ENCODE measurements at regions not wholly inside any gene's neighbourhood (a gene's known extent, or its start where the extent isn't known, plus 50 kb on each side); places are given as distances from the start of the nearest gene placed in this dataset.

DNA sequence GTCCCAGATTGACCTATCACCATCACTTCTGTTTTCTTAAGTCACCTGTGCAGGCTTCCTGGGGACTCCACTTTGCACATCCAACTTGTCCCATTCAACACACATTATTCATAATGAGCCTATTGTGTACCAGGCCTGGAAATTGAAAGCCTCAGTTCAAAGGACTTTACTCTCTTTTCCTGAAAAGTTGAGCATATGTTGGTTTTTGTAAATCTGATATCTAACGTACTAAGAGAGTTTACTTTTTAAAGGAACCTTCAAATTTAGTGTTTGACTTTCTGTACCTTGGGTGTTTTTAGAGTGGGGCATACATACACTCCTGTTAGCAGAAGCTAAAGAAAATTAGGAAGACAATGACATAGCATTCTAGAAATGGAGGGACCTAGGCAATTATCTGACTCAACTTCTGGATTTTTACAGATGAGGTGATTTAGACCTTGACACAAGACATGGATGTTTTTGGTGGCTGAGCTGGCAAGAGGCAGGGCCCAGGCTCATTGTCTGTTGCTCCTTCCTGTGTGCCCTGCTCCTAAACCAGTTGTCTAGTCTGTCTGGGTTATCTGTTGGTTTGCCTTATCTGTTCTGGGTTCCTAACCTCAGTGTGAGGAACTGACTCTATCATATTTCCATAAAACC, 336.5 kb downstream of the RPS6KC1 start:
- TF ChIP-seq, protein P1, sequence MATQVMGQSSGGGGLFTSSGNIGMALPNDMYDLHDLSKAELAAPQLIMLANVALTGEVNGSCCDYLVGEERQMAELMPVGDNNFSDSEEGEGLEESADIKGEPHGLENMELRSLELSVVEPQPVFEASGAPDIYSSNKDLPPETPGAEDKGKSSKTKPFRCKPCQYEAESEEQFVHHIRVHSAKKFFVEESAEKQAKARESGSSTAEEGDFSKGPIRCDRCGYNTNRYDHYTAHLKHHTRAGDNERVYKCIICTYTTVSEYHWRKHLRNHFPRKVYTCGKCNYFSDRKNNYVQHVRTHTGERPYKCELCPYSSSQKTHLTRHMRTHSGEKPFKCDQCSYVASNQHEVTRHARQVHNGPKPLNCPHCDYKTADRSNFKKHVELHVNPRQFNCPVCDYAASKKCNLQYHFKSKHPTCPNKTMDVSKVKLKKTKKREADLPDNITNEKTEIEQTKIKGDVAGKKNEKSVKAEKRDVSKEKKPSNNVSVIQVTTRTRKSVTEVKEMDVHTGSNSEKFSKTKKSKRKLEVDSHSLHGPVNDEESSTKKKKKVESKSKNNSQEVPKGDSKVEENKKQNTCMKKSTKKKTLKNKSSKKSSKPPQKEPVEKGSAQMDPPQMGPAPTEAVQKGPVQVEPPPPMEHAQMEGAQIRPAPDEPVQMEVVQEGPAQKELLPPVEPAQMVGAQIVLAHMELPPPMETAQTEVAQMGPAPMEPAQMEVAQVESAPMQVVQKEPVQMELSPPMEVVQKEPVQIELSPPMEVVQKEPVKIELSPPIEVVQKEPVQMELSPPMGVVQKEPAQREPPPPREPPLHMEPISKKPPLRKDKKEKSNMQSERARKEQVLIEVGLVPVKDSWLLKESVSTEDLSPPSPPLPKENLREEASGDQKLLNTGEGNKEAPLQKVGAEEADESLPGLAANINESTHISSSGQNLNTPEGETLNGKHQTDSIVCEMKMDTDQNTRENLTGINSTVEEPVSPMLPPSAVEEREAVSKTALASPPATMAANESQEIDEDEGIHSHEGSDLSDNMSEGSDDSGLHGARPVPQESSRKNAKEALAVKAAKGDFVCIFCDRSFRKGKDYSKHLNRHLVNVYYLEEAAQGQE (IDR thresholded peaks at IDR 0.05; ENCODE audit: insufficient read depth in 1 of 2, low read depth in 2 of 2, low read length in 2 of 2): no peak
- TF ChIP-seq FOXP2 (optimal IDR thresholded peaks at IDR 0.05; ENCODE audit: borderline replicate concordance, extremely low read depth, extremely low read length, insufficient read depth): no peak
